GM19351 (cell line): ENCODE measurements at regions not wholly inside any gene's neighbourhood (a gene's known extent, or its start where the extent isn't known, plus 50 kb on each side); places are given as distances from the start of the nearest gene placed in this dataset.

Experiments
- ATAC-seq: cut with Tn5 transposase; IDR thresholded peaks from one replicate; pipeline ENCODE4 v1.9.1; 2021; ENCODE audit warnings: mild to moderate bottlenecking, moderate library complexity; ENCODE audit not compliant: unreplicated experiment

- no peak for ATAC-seq
Observed at GRCh38 chr15:69505956-69506556, 53.4 kb downstream of the RPLP1 start.

GRCh38 chr15:69508659-69509058 is 56.0 kb downstream of the RPLP1 start:
- ATAC-seq, result no peak

- no peak for ATAC-seq
Observed at GRCh38 chr15:69509131-69509530, 56.5 kb downstream of the RPLP1 start.

GRCh38 chr15:69510556-69510955 is 57.9 kb downstream of the RPLP1 start:
- ATAC-seq, result no peak

GRCh38 chr15:69511015-69511414 is 58.4 kb downstream of the RPLP1 start:
- ATAC-seq, result no peak

- no peak for ATAC-seq
Observed at GRCh38 chr15:69511716-69512340, 59.2 kb downstream of the RPLP1 start.

GRCh38 chr15:69513450-69513960 is 60.9 kb downstream of the RPLP1 start:
- ATAC-seq, result no peak

GRCh38 chr15:69513986-69514385 is 61.4 kb downstream of the RPLP1 start:
- no peak for ATAC-seq

- ATAC-seq, result no peak
Observed at GRCh38 chr15:69515508-69515907, 62.9 kb downstream of the RPLP1 start.

GRCh38 chr15:69515926-69516325 is 63.3 kb downstream of the RPLP1 start:
- ATAC-seq, result no peak

- ATAC-seq, result no peak
Observed at GRCh38 chr15:69517052-69517451, 64.4 kb downstream of the RPLP1 start.

- no peak for ATAC-seq
Observed at GRCh38 chr15:69518806-69519205, 66.2 kb downstream of the RPLP1 start.

- no peak for ATAC-seq
Observed at GRCh38 chr15:69520067-69520466, 67.4 kb downstream of the RPLP1 start.

- no peak for ATAC-seq
Observed at GRCh38 chr15:69522361-69522760, 69.7 kb downstream of the RPLP1 start.

GRCh38 chr15:69523010-69524001 is 70.7 kb downstream of the RPLP1 start:
- ATAC-seq, result no peak

GRCh38 chr15:69524296-69524695 is 71.7 kb downstream of the RPLP1 start:
- no peak for ATAC-seq

GRCh38 chr15:69524814-69525213 is 72.2 kb downstream of the RPLP1 start:
- ATAC-seq, result no peak

GRCh38 chr15:69525543-69525942 is 72.9 kb downstream of the RPLP1 start:
- ATAC-seq, result no peak

- no peak for ATAC-seq
Observed at GRCh38 chr15:69526081-69527061, 73.8 kb downstream of the RPLP1 start.

- no peak for ATAC-seq
Observed at GRCh38 chr15:69529141-69529540, 76.5 kb downstream of the RPLP1 start.
